Activated CD8-positive, alpha-beta T cell treated with anti-CD3 and anti-CD28 coated beads for 36 hours (primary cell): ENCODE measurements at regions not wholly inside any gene's neighbourhood (a gene's known extent, or its start where the extent isn't known, plus 50 kb on each side); places are given as distances from the start of the nearest gene placed in this dataset.

Source experiments
- ATAC-seq: fragments of 200-7000 bp; cut with Tn5 transposase; one replicate; pipeline ENCODE4 v1.10.0; 2021; ENCODE audit warnings: mild to moderate bottlenecking, moderate library complexity
- CTCF ChIA-PET: fragments of 350-600 bp; sonication (Branson Sonifier 250); formaldehyde crosslinking; loops from one replicate; lab custom pipeline; 2021; ENCODE audit warnings: antibody characterized with exemption; lab: Charles Lee
- POLR2A ChIA-PET: fragments of 350-600 bp; sonication (Branson Sonifier 250); formaldehyde crosslinking; loops from one replicate; lab custom pipeline; 2021; ENCODE audit warnings: antibody characterized with exemption; lab: Charles Lee
- DNase-seq: peaks from one replicate; pipeline ENCODE4 v3.0.0-alpha.2; 2020
- H3K27ac Mint-ChIP-seq: one replicate; pipeline ENCODE4 v1.8.0; 2021; ENCODE audit warnings: mild to moderate bottlenecking, mixed read lengths
- H3K27me3 Mint-ChIP-seq: one replicate; pipeline ENCODE4 v1.8.0; 2021; ENCODE audit warnings: mixed read lengths
- H3K36me3 Mint-ChIP-seq: one replicate; pipeline ENCODE4 v1.8.0; 2021; ENCODE audit warnings: low read depth, mixed read lengths
- H3K4me1 Mint-ChIP-seq: one replicate; pipeline ENCODE4 v1.8.0; 2021; ENCODE audit warnings: low read depth, mixed read lengths
- H3K4me3 Mint-ChIP-seq: one replicate; pipeline ENCODE4 v1.8.0; 2021; ENCODE audit warnings: mild to moderate bottlenecking, moderate library complexity, mixed read lengths
- H3K9me3 Mint-ChIP-seq: one replicate; pipeline ENCODE4 v1.8.0; 2021; ENCODE audit warnings: mixed read lengths
- intact Hi-C: fragments of 100-400 bp; cut with micrococcal nuclease; formaldehyde crosslinking; loops from one replicate; pipeline ENCODE4 v1.10.0; 2022
- TF ChIP-seq, protein P1 (sequence below): fragments of 200-600 bp; IDR thresholded peaks from one replicate; pipeline ENCODE4 v1.8.0; 2022; ENCODE audit warnings: antibody characterized with exemption, mild to moderate bottlenecking

DNA sequence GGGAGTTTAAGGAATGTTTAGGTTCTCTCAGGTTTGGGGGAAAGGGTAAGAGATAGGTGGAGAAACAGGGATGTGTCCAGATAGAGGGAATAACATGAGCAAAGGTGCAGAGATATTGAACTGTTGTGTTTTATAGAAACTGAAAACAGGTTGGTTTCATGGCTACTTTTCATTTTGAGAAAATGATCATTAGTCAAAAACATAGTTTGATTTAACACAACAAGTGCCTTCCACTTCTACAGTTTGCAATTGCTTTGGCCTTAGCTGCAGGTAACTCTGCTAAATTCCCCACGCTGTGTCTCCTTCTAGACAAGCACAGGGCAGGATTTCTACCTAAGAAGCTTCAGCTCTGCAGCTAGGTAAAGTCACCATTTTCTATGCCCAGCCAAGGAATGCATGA is 124.9 kb downstream of the RGS2 start:
- Mint-ChIP-seq H3K27me3 (no peaks in the 10 kb centered on the region), H3K4me3 (no peak overlapping the region), H3K9me3 (no peaks in the 10 kb centered on the region), H3K36me3 (no peaks in the 10 kb centered on the region), H3K27ac (no peak overlapping the region), H3K4me1 (peaks cover 11% of the 10 kb centered on the region)
- DNase-seq (no peak), ATAC-seq (no peak)
- intact Hi-C loops = no loop called here
- ChIA-PET CTCF (interaction anchor here (1.5 kb wide), 1 partner anchor 127 kb away, joined by 3 read pairs; no protein-coding TSS in a partner anchor), POLR2A (no interaction called here)
- TF ChIP-seq, protein P1, sequence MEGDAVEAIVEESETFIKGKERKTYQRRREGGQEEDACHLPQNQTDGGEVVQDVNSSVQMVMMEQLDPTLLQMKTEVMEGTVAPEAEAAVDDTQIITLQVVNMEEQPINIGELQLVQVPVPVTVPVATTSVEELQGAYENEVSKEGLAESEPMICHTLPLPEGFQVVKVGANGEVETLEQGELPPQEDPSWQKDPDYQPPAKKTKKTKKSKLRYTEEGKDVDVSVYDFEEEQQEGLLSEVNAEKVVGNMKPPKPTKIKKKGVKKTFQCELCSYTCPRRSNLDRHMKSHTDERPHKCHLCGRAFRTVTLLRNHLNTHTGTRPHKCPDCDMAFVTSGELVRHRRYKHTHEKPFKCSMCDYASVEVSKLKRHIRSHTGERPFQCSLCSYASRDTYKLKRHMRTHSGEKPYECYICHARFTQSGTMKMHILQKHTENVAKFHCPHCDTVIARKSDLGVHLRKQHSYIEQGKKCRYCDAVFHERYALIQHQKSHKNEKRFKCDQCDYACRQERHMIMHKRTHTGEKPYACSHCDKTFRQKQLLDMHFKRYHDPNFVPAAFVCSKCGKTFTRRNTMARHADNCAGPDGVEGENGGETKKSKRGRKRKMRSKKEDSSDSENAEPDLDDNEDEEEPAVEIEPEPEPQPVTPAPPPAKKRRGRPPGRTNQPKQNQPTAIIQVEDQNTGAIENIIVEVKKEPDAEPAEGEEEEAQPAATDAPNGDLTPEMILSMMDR = no peak

DNA sequence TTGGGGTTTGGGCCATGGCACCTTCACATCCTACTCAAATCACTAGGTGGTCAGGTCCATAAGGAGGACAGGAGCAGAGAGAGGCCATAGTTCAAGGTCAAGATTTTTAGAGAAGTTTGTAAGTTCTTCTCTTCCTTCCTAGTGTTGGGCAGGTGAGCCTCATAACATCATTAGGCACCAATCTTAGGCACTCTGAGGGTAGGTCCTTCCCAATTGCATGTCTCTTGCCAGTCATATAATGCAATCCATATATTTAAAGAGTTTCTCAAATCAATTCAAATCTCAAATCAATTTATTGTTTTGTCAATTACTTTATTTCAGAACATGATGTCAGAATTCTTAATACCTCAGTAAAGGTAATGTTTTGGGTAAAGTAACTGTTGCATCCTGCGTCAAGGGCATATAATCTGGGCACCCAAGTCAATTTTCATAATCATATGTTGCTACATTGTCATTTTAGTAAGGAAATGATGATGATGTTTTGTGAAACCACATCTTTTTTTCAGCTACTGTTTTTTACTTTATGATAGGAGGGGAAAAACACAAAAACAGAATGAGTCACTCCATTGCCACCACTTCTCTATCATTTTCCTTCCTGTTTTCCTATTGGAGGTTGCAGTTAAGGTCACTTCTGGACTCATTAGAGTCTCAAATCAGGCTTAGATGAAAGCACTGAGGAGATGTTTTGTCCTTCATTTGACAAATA is 122.7 kb downstream of the UCHL5 start:
- peak; percentile 10 for DNase-seq
- ChIA-PET CTCF (interaction anchor here (2.4 kb wide), 1 partner anchor 130 kb away, joined by 9 read pairs; no protein-coding TSS in a partner anchor), POLR2A (no interaction called here)
- Mint-ChIP-seq H3K36me3 (no peaks in the 10 kb centered on the region), H3K4me1 (peaks cover 13% of the 10 kb centered on the region), H3K27me3 (no peaks in the 10 kb centered on the region), H3K27ac (peak overlapping the region; percentile 48), H3K4me3 (no peak overlapping the region), H3K9me3 (no peaks in the 10 kb centered on the region)
- intact Hi-C loops = no loop called here
- ATAC-seq = peak; percentile 89
- TF ChIP-seq, protein P1 = no peak

DNA sequence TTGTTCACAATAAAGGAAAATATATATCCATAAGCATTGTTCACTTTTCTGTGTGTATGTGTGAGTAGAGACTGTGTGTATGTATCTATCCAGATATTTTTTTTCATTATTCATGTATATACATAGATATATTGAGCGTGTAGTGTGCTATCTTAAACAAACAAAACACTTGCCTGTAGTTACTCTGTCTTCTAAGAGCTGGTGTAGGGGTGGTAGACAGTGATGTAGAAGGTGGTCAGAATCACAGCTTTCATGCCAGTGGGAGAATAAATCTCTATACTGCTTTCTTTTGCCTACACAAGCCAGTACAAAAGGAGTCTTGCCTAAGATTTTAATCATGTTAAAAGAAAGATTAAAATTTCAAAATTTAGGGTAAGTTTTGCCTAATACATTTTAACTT is 122.0 kb downstream of the UCHL5 start:
- Mint-ChIP-seq H3K9me3 (no peaks in the 10 kb centered on the region), H3K27me3 (no peaks in the 10 kb centered on the region), H3K4me3 (no peak overlapping the region), H3K4me1 (peaks cover 13% of the 10 kb centered on the region), H3K27ac (no peak overlapping the region), H3K36me3 (no peaks in the 10 kb centered on the region)
- DNase-seq (no peak), ATAC-seq (no peak)
- ChIA-PET POLR2A (no interaction called here), CTCF (interaction anchor here (2.4 kb wide), 1 partner anchor 130 kb away, joined by 9 read pairs; no protein-coding TSS in a partner anchor)
- TF ChIP-seq, protein P1 = no peak
- intact Hi-C loops = no loop called here

DNA sequence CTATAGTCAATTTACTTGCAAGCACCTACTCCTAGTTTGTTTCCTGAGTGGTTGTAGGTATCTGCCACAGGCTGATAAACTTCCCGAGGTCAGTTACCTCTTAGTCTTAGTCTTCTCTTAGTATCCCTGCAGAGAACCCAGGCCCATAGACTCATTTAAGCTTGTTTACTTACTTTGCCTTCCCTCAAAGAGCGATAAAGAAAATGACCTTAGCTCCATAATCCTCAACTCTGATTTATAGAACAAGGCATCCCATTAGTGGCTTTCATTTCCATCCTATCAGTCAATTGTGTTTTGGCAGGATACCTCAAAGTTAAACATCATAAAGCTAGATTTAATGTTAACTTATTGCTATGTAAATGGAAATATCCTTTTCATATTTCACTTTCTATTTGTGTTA is 119.7 kb downstream of the UCHL5 start:
- no peak for DNase-seq
- Mint-ChIP-seq H3K27ac (no peak overlapping the region), H3K27me3 (no peaks in the 10 kb centered on the region), H3K9me3 (no peaks in the 10 kb centered on the region), H3K4me1 (peaks cover 13% of the 10 kb centered on the region), H3K4me3 (no peak overlapping the region), H3K36me3 (no peaks in the 10 kb centered on the region)
- no peak for ATAC-seq
- ChIA-PET CTCF (interaction anchor here (0.9 kb wide), 1 partner anchor 10 kb away, joined by 3 read pairs; no protein-coding TSS in a partner anchor), POLR2A (no interaction called here)
- TF ChIP-seq, protein P1 = no peak
- intact Hi-C loops = no loop called here

DNA sequence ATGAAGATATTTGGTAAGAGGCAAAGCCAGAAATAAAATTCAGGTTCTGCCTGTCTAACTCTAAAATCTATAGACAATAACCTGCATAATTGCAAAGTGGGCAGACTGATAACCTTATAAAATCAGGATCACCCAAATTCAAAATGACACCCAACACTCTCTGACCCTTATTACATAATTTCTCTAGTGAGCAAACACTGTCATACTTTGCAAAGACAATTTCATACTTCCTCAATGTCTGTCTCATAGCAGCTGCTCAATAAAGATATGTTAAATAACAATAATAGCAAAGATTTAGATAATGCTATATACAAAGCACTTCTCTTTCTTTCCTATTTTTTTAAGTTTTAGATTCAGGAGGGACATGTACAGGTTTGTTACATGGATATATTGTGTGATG is 118.5 kb downstream of the UCHL5 start:
- no peak overlapping the region for H3K27ac Mint-ChIP-seq
- intact Hi-C loops = no loop called here
- ChIA-PET POLR2A (no interaction called here), CTCF (no interaction called here)
- ATAC-seq = no peak
- no peak for DNase-seq
- H3K4me3 Mint-ChIP-seq = no peak overlapping the region
- TF ChIP-seq, protein P1 = no peak
- no peaks in the 10 kb centered on the region for H3K36me3 Mint-ChIP-seq
- no peaks in the 10 kb centered on the region for H3K9me3 Mint-ChIP-seq
- H3K27me3 Mint-ChIP-seq = no peaks in the 10 kb centered on the region
- H3K4me1 Mint-ChIP-seq = peaks cover 13% of the 10 kb centered on the region
